HG03354 (cell line): ENCODE measurements at regions not wholly inside any gene's neighbourhood (a gene's known extent, or its start where the extent isn't known, plus 50 kb on each side); places are given as distances from the start of the nearest gene placed in this dataset.

Experiments used
- ATAC-seq: cut with Tn5 transposase; IDR thresholded peaks from one replicate; pipeline ENCODE4 v1.9.1; 2021; ENCODE audit warnings: mild to moderate bottlenecking; ENCODE audit not compliant: unreplicated experiment, poor library complexity, severe bottlenecking

DNA sequence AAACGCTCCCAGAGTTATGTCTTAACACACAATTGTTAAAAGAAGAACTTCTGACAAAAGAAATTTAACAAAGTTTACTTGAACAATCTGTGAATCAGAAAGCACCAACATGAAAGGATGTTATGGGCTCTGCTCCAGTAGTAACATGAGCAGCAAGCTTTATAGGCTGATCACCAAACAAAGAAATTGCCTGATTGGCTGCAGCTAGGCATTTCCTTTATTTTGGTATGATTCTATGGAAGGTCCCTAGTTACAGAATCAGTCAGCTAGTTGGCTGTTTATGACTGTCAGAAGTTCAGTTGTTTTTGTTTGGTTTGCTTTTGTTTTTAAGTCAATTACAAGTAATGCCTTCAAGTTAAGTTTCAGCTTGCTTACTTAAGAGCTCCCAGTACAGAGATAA is 102.4 kb upstream of the SMC2 start:
- ATAC-seq, result peak; percentile 78

DNA sequence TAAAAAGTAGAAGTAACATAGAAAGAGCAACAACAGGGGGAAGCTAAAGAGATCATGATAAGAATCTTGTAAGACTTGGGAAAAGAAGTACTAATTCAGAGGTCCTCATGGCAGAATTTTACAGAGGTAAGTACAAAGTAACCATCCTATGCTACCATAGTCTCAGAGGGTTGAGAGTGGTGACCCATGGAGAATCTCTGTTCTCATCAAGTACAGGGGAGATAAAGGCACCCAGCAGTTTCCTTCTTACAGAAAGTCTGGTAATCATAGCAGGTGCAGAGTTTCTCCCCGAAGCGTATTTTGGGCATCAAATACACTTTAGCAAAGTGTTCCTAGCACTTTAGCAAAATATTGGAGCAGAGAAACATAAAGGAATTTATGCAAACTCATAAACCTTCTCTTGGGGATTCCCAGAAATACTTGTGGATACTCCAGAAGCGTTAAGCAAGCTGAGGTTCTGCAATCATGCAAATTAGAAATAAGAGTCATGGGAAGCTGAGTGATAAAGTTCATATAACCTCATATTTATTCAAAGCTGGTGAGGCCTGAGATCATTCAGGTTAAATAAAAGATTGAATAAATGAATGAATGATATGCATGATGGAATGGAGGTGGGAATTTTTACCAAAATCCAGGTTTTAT is 101.0 kb upstream of the SMC2 start:
- no peak for ATAC-seq

DNA sequence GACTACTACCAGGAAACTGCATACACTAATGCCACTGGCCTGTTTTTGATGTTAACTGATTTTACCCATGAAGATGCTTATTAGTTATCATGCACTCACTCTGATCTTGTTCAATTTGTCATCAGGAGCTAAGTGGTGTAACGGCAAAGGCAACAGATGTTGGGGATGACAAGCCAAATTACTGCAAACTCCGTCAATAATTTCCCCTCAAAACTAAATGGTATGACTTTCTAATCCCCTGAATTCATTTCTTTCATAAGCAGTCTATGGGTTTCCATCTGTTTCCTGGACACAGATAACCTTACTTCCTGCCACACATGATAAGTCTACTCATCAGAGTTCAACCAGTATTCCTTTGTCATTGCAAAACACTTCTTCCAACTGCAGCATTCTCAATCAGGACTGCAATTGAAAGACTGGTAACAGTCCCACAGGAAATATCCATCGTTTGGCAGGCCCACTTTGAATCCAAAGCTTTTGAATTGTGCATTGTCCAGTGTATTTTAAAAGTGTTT is 96.2 kb upstream of the SMC2 start:
- ATAC-seq, result no peak

- no peak for ATAC-seq
These were observed 94.6 kb upstream of the SMC2 start for GRCh38 chr9:103999375-104000062.

- ATAC-seq, result no peak
These were observed 84.3 kb upstream of the SMC2 start for GRCh38 chr9:104009826-104010225.

GRCh38 chr9:104022083-104022482 is 72.0 kb upstream of the SMC2 start:
- ATAC-seq, result no peak

- no peak for ATAC-seq
These were observed 69.0 kb upstream of the SMC2 start for GRCh38 chr9:104025104-104025503.

DNA sequence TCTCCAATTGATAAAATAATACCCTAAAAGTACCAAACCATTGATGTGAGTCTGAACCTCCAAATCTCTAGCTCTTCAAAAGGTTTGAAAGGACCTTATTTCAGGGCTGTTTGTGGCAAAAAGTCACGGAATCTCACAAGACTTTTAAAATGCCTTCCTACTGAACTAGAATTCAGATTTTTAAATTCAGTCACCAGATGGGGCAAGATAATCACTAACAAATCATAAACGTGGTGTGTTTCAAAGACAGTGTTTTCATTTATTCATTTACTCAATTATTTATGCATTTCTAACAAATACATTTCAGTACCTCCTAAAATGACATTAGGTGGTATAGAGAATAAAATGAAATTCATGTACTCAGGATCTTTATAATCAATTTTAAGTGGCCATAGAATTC is 68.2 kb upstream of the SMC2 start:
- ATAC-seq, result no peak

- peak; percentile 85 for ATAC-seq
These were observed 66.8 kb upstream of the SMC2 start for GRCh38 chr9:104027295-104027694.

DNA sequence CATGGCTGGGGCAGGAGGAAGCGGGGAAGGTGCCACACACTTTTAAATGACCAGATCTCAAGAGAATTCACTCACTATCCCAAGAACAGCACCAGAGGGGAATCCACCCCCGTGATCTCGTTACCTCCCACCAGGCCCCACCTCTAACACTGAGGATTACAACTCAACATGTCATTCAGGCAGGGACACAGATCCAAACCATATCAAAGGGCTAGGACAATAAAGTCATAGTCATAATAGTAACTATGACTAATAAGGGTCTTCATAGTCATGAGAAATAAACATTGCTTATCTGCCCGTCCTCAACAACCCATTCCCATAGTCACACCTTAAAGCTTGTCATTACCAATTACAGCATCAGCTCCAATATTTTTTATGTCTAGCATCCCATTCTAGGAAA is 65.3 kb upstream of the SMC2 start:
- ATAC-seq, result no peak
